GM18909 (cell line): ENCODE measurements at regions not wholly inside any gene's neighbourhood (a gene's known extent, or its start where the extent isn't known, plus 50 kb on each side); places are given as distances from the start of the nearest gene placed in this dataset.

Source experiments
- ATAC-seq: cut with Tn5 transposase; IDR thresholded peaks from one replicate; pipeline ENCODE4 v1.9.1; 2021; ENCODE audit warnings: mild to moderate bottlenecking; ENCODE audit not compliant: unreplicated experiment, poor library complexity

GRCh38 chrX:42102586-42103282, 179.4 kb upstream of the CASK start:
- ATAC-seq = no peak

GRCh38 chrX:42098900-42099299, 175.5 kb upstream of the CASK start:
- ATAC-seq = no peak

GRCh38 chrX:42097486-42097885, 174.1 kb upstream of the CASK start:
- ATAC-seq = no peak

- no peak for ATAC-seq
Observed at GRCh38 chrX:42096265-42096920, 173.0 kb upstream of the CASK start.

GRCh38 chrX:42094218-42094617, 170.9 kb upstream of the CASK start:
- peak; percentile 29 for ATAC-seq

GRCh38 chrX:42093756-42094155, 170.4 kb upstream of the CASK start:
- ATAC-seq = peak; percentile 67

GRCh38 chrX:42090395-42090794, 167.0 kb upstream of the CASK start:
- no peak for ATAC-seq

GRCh38 chrX:42089031-42089430, 165.7 kb upstream of the CASK start:
- no peak for ATAC-seq

GRCh38 chrX:42087960-42088359, 164.6 kb upstream of the CASK start:
- ATAC-seq = no peak

- no peak for ATAC-seq
Observed at GRCh38 chrX:42085836-42086235, 162.5 kb upstream of the CASK start.

- ATAC-seq = no peak
Observed at GRCh38 chrX:42079968-42080367, 156.6 kb upstream of the CASK start.

GRCh38 chrX:42077675-42078074, 154.3 kb upstream of the CASK start:
- no peak for ATAC-seq

GRCh38 chrX:42075032-42075431, 151.7 kb upstream of the CASK start:
- ATAC-seq = no peak

- ATAC-seq = no peak
Observed at GRCh38 chrX:42073448-42073847, 150.1 kb upstream of the CASK start.

- no peak for ATAC-seq
Observed at GRCh38 chrX:42070866-42071265, 147.5 kb upstream of the CASK start.

GRCh38 chrX:42054256-42054655, 130.9 kb upstream of the CASK start:
- no peak for ATAC-seq

- ATAC-seq = peak; percentile 68
Observed at GRCh38 chrX:42050345-42050744, 127.0 kb upstream of the CASK start.

- ATAC-seq = no peak
Observed at GRCh38 chrX:42047886-42048285, 124.5 kb upstream of the CASK start.

GRCh38 chrX:42028109-42028508, 104.8 kb upstream of the CASK start:
- ATAC-seq = no peak

GRCh38 chrX:42027367-42028000, 104.1 kb upstream of the CASK start:
- peak; percentile 75 for ATAC-seq

GRCh38 chrX:42025861-42026260, 102.5 kb upstream of the CASK start:
- no peak for ATAC-seq

GRCh38 chrX:42023122-42023521, 99.8 kb upstream of the CASK start:
- no peak for ATAC-seq
